ENCODE measurements at regions not wholly inside any gene's neighbourhood (a gene's known extent, or its start where the extent isn't known, plus 50 kb on each side); places are given as distances from the start of the nearest gene placed in this dataset.

DNA sequence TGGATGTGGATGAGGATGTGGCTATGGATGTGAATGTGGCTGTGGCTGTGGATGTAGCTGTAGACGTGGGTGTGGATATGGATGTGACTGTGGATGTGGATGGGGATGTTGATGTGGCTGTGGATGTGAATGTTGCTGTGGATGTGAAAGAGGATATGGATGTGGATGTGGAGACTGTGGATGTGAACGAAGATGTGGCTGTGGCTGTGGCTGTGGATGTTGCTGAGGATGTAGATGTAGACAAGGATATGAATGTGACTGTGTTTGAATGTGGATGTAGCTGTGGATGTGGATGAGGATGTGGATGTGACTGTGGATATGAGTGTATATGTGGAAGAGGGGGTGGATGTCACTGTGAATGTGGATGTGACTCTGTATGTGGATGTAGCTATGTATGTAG is 884.6 kb upstream of the CHAC2 start:
- BruUV-seq (replicated peaks): no TSS peak
- H3K4me3 Mint-ChIP-seq (ENCODE audit: unreplicated experiment): no peak overlapping the region
- H3K27me3 Mint-ChIP-seq (ENCODE audit: insufficient read depth, unreplicated experiment): no peaks in the 10 kb centered on the region
- ChIA-PET CTCF (interaction anchor here (1.1 kb wide), 1 partner anchor 93 kb away, joined by 4 read pairs; no protein-coding TSS in a partner anchor), POLR2A (no interaction called here)
- no peaks in the 10 kb centered on the region for H3K36me3 Mint-ChIP-seq (ENCODE audit: insufficient read depth, unreplicated experiment)
- TF ChIP-seq, protein P1, sequence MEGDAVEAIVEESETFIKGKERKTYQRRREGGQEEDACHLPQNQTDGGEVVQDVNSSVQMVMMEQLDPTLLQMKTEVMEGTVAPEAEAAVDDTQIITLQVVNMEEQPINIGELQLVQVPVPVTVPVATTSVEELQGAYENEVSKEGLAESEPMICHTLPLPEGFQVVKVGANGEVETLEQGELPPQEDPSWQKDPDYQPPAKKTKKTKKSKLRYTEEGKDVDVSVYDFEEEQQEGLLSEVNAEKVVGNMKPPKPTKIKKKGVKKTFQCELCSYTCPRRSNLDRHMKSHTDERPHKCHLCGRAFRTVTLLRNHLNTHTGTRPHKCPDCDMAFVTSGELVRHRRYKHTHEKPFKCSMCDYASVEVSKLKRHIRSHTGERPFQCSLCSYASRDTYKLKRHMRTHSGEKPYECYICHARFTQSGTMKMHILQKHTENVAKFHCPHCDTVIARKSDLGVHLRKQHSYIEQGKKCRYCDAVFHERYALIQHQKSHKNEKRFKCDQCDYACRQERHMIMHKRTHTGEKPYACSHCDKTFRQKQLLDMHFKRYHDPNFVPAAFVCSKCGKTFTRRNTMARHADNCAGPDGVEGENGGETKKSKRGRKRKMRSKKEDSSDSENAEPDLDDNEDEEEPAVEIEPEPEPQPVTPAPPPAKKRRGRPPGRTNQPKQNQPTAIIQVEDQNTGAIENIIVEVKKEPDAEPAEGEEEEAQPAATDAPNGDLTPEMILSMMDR (IDR thresholded peaks at IDR 0.05; ENCODE audit: unreplicated experiment): no peak
- H3K9me3 Mint-ChIP-seq (ENCODE audit: unreplicated experiment): no peaks in the 10 kb centered on the region
- no peak overlapping the region for H3K27ac Mint-ChIP-seq (ENCODE audit: low read depth, unreplicated experiment)
- DNase-seq (ENCODE audit: unreplicated experiment): no peak
- no peaks in the 10 kb centered on the region for H3K4me1 Mint-ChIP-seq (ENCODE audit: insufficient read depth, unreplicated experiment)
- intact Hi-C loops (cut with micrococcal nuclease): no loop called here

DNA sequence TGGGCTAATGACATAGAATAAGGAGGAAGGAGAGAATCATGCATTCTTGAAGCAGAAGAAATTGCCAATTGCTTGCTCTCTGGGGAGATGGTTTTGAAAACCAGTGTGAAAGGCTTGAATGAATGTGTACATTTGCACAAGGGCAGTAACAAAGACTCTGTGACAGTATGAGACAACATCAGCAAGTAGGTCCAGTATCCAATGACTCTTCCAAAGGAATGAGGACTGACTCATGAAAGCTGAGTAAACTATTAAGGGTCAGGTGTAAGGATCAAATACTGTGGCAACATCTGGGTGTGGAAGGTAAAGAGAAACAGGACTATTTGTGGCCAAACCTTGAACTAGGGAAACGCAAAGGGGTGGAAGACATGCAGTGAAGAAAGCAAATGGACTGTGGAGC is 886.0 kb upstream of the CHAC2 start:
- TF ChIP-seq, protein P1 (IDR thresholded peaks at IDR 0.05; ENCODE audit: unreplicated experiment): no peak
- BruUV-seq (replicated peaks): no TSS peak

DNA sequence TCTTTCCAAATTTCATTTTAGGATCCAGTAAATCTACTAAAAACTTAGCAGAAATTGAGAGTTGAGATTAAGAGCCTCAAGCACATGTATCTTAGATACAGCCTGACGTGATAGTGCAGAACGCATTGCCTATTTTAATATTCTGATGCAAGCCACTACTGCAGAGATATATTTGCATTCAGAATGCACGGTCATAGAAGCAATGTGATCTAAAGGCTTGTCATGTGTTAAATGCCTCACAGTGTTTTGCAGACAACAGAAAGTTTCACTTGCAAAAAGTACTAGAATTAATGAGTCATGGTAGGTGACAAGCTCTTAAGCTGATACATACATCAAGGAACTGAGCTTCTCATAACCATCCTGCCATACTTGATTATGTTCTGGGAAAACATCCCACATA is 886.7 kb upstream of the CHAC2 start:
- no peaks in the 10 kb centered on the region for H3K9me3 Mint-ChIP-seq (ENCODE audit: unreplicated experiment)
- CTCF ChIA-PET: interaction anchor here (0.6 kb wide), 1 partner anchor 1981 kb away, joined by 3 read pairs; no protein-coding TSS in a partner anchor
- no peak overlapping the region for H3K4me3 Mint-ChIP-seq (ENCODE audit: unreplicated experiment)
- H3K27me3 Mint-ChIP-seq (ENCODE audit: insufficient read depth, unreplicated experiment): no peaks in the 10 kb centered on the region
- no peak for DNase-seq (ENCODE audit: unreplicated experiment)
- POLR2A ChIA-PET: no interaction called here
- H3K27ac Mint-ChIP-seq (ENCODE audit: low read depth, unreplicated experiment): no peak overlapping the region
- TF ChIP-seq, protein P1 (IDR thresholded peaks at IDR 0.05; ENCODE audit: unreplicated experiment): no peak
- no peaks in the 10 kb centered on the region for H3K36me3 Mint-ChIP-seq (ENCODE audit: insufficient read depth, unreplicated experiment)
- no TSS peak for BruUV-seq (replicated peaks)
- intact Hi-C loops (cut with micrococcal nuclease): no loop called here
- H3K4me1 Mint-ChIP-seq (ENCODE audit: insufficient read depth, unreplicated experiment): no peaks in the 10 kb centered on the region

More for the DNA sequence above, 886.0 kb upstream of the CHAC2 start:
- intact Hi-C loops (cut with micrococcal nuclease): no loop called here
- H3K9me3 Mint-ChIP-seq (ENCODE audit: unreplicated experiment): no peaks in the 10 kb centered on the region
- ChIA-PET POLR2A (interaction anchor here (0.7 to 0.9 kb wide), 2 partner anchors 8 to 53 kb away, joined by 3 read pairs; no protein-coding TSS in a partner anchor), CTCF (no interaction called here)
- no peak overlapping the region for H3K27ac Mint-ChIP-seq (ENCODE audit: low read depth, unreplicated experiment)
- H3K4me1 Mint-ChIP-seq (ENCODE audit: insufficient read depth, unreplicated experiment): no peaks in the 10 kb centered on the region
- no peaks in the 10 kb centered on the region for H3K27me3 Mint-ChIP-seq (ENCODE audit: insufficient read depth, unreplicated experiment)
- H3K36me3 Mint-ChIP-seq (ENCODE audit: insufficient read depth, unreplicated experiment): no peaks in the 10 kb centered on the region
- no peak overlapping the region for H3K4me3 Mint-ChIP-seq (ENCODE audit: unreplicated experiment)
- peak; percentile 56 for DNase-seq (ENCODE audit: unreplicated experiment)

DNA sequence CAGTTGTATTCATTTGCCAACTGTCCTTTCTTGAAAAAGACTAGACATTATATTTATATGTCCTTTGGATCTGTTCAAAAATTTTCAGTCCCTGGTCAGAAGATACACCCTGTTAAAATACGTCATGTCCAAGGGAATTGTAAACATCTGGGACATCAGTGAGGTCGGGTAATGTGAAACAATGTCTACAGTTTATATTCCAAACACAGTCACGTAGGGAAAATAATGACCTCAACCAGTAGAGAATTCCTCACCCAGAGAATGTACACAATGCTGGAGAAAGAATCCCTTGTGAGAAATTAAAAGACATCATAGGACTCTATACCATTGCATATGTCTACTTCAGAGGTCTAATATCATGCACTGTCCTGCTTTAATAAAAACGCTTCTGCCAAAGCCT is 888.0 kb upstream of the CHAC2 start:
- Mint-ChIP-seq H3K36me3 (ENCODE audit: insufficient read depth, unreplicated experiment) (no peaks in the 10 kb centered on the region), H3K27me3 (ENCODE audit: insufficient read depth, unreplicated experiment) (no peaks in the 10 kb centered on the region), H3K4me1 (ENCODE audit: insufficient read depth, unreplicated experiment) (no peaks in the 10 kb centered on the region), H3K4me3 (ENCODE audit: unreplicated experiment) (no peak overlapping the region), H3K9me3 (ENCODE audit: unreplicated experiment) (no peaks in the 10 kb centered on the region), H3K27ac (ENCODE audit: low read depth, unreplicated experiment) (no peak overlapping the region)
- BruUV-seq (replicated peaks): no TSS peak
- TF ChIP-seq, protein P1 (IDR thresholded peaks at IDR 0.05; ENCODE audit: unreplicated experiment): no peak
- no peak for DNase-seq (ENCODE audit: unreplicated experiment)
- ChIA-PET POLR2A (no interaction called here), CTCF (no interaction called here)
- intact Hi-C loops (cut with micrococcal nuclease): no loop called here
